BJ (cell line): ENCODE measurements at regions not wholly inside any gene's neighbourhood (a gene's known extent, or its start where the extent isn't known, plus 50 kb on each side); places are given as distances from the start of the nearest gene placed in this dataset.
"Not testable (repeated sequence)": the region's sequence is repeated elsewhere in the genome, so short reads cannot be mapped to it uniquely, and the experiment has no call there.

Experiments
- CTCF ChIA-PET: fragments of 350-600 bp; formaldehyde crosslinking; extraction: SDS; loops from one replicate; lab custom pipeline; 2021; ENCODE audit warnings: antibody characterized with exemption, inconsistent platforms; lab: Yijun Ruan, JAX
- POLR2A ChIA-PET: fragments of 300-600 bp; sonication (Branson Sonifier 250); formaldehyde crosslinking; extraction: SDS; loops from one replicate; lab custom pipeline; 2021; ENCODE audit warnings: antibody characterized with exemption; lab: Charles Lee
- DNase-seq: peaks from one replicate; pipeline ENCODE4 v3.0.0-alpha.2; 2011; ENCODE audit warnings: low read depth
- H3K27me3 ChIP-seq: 2 replicates; pipeline ENCODE4 v1.6.0; 2011; ENCODE audit warnings: low read length; ENCODE audit not compliant: control insufficient read depth, insufficient read depth
- H3K36me3 ChIP-seq: 2 replicates; pipeline ENCODE4 v1.5.1; 2011; ENCODE audit warnings: low read length; ENCODE audit not compliant: control insufficient read depth, insufficient read depth
- H3K4me3 ChIP-seq: 2 replicates; pipeline ENCODE4 v1.5.1; 2011; ENCODE audit warnings: low read depth, mild to moderate bottlenecking, control low read depth, low read length
- CTCF ChIP-seq: IDR thresholded peaks from 2 replicates; pipeline ENCODE4 v1.5.1; 2011; ENCODE audit warnings: low read depth, mild to moderate bottlenecking, control low read depth, inconsistent platforms, low read length, moderate library complexity; ENCODE audit not compliant: insufficient read depth

GRCh38 chr7:68185631-68186456 is 1189.2 kb downstream of the TYW1 start:
- no peaks in the 10 kb centered on the region for H3K27me3 ChIP-seq
- H3K36me3 ChIP-seq = no peaks in the 10 kb centered on the region
- POLR2A ChIA-PET = no interaction called here
- no peak for DNase-seq
- CTCF ChIA-PET = no interaction called here
- no peak for TF ChIP-seq CTCF
- no peak overlapping the region for H3K4me3 ChIP-seq

GRCh38 chr7:68187532-68187931 is 1190.9 kb downstream of the TYW1 start:
- no peaks in the 10 kb centered on the region for H3K36me3 ChIP-seq
- ChIA-PET CTCF (no interaction called here), POLR2A (no interaction called here)
- H3K4me3 ChIP-seq = no peak overlapping the region
- no peaks in the 10 kb centered on the region for H3K27me3 ChIP-seq
- TF ChIP-seq CTCF = no peak
- DNase-seq = no peak

GRCh38 chr7:68192941-68193340 is 1196.3 kb downstream of the TYW1 start:
- POLR2A ChIA-PET = no interaction called here
- no peaks in the 10 kb centered on the region for H3K27me3 ChIP-seq
- TF ChIP-seq CTCF = no peak
- H3K36me3 ChIP-seq = no peaks in the 10 kb centered on the region
- CTCF ChIA-PET = no interaction called here
- no peak for DNase-seq
- H3K4me3 ChIP-seq = no peak overlapping the region

- CTCF ChIA-PET, H3K27me3 ChIP-seq, POLR2A ChIA-PET, H3K4me3 ChIP-seq, DNase-seq, H3K36me3 ChIP-seq: not testable (repeated sequence)
These were observed 1199.0 kb downstream of the TYW1 start for GRCh38 chr7:68195642-68196041.

GRCh38 chr7:68200051-68200670 is 1203.5 kb downstream of the TYW1 start:
- H3K4me3 ChIP-seq = no peak overlapping the region
- no peak for DNase-seq
- POLR2A ChIA-PET = no interaction called here
- TF ChIP-seq CTCF = no peak
- H3K27me3 ChIP-seq = no peaks in the 10 kb centered on the region
- H3K36me3 ChIP-seq = no peaks in the 10 kb centered on the region
- CTCF ChIA-PET = interaction anchor here (0.6 kb wide), 1 partner anchor 719 kb away, joined by 3 read pairs; no protein-coding TSS in a partner anchor
